GM12878 (cell line): ENCODE measurements at regions not wholly inside any gene's neighbourhood (a gene's known extent, or its start where the extent isn't known, plus 50 kb on each side); places are given as distances from the start of the nearest gene placed in this dataset.

Source experiments
- BACH1 ChIP-seq: fragments of 450-650 bp; IDR thresholded peaks from 2 replicates; pipeline ENCODE4 v1.6.1; 2017; ENCODE audit warnings: mild to moderate bottlenecking, borderline replicate concordance
- CREB1 ChIP-seq: IDR thresholded peaks from 2 replicates; pipeline ENCODE4 v1.6.1; 2012; ENCODE audit warnings: low read depth, mild to moderate bottlenecking, inconsistent platforms
- IKZF1 ChIP-seq: fragments of 450-650 bp; conservative IDR thresholded peaks from 2 replicates; pipeline ENCODE4 v1.6.1; 2017; ENCODE audit warnings: antibody characterized with exemption, mild to moderate bottlenecking
- NFIC ChIP-seq: IDR thresholded peaks from 2 replicates; pipeline ENCODE4 v1.6.1; 2012; ENCODE audit warnings: low read depth, mild to moderate bottlenecking, inconsistent platforms, low read length, moderate library complexity
- POLR2AphosphoS2 ChIP-seq: IDR thresholded peaks from 2 replicates; pipeline ENCODE4 v1.6.1; 2011; ENCODE audit warnings: low read depth, mild to moderate bottlenecking, low read length, improper control_type of control experiment, moderate library complexity
- SMAD1 ChIP-seq: fragments of 450-650 bp; IDR thresholded peaks from 2 replicates; pipeline ENCODE4 v1.6.1; 2018; ENCODE audit warnings: mild to moderate bottlenecking, low read depth; ENCODE audit not compliant: partially characterized antibody
- TCF12 ChIP-seq: IDR thresholded peaks from 2 replicates; pipeline ENCODE4 v1.6.1; 2011; ENCODE audit warnings: low read depth, mild to moderate bottlenecking, low read length
- YBX1 ChIP-seq: fragments of 450-650 bp; IDR thresholded peaks from 2 replicates; pipeline ENCODE4 v1.6.1; 2016; ENCODE audit warnings: antibody characterized with exemption
- ZBED1 ChIP-seq: IDR thresholded peaks from 2 replicates; pipeline ENCODE4 v1.6.1; 2016; ENCODE audit warnings: borderline replicate concordance
- ZNF207 ChIP-seq: fragments of 450-650 bp; IDR thresholded peaks from 2 replicates; pipeline ENCODE4 v1.6.1; 2014; ENCODE audit warnings: antibody characterized with exemption, mild to moderate bottlenecking, borderline replicate concordance
- ZNF384 ChIP-seq: IDR thresholded peaks from 2 replicates; pipeline ENCODE4 v1.6.1; 2012; ENCODE audit warnings: low read depth, mild to moderate bottlenecking, low read length, improper control_type of control experiment, borderline replicate concordance
- TF ChIP-seq, protein P1 (sequence below): fragments of 150-350 bp; IDR thresholded peaks from 2 replicates; pipeline ENCODE4 v1.6.1; 2014; ENCODE audit warnings: mild to moderate bottlenecking, low read depth, low read length
- TF ChIP-seq, protein P2 (sequence below): IDR thresholded peaks from 2 replicates; pipeline ENCODE4 v1.6.1; 2012; ENCODE audit warnings: mild to moderate bottlenecking, low read depth, low read length
- TF ChIP-seq, protein P3 (sequence below): fragments of 150-350 bp; IDR thresholded peaks from 2 replicates; pipeline ENCODE4 v1.6.1; 2016; ENCODE audit warnings: low read depth, low read length
- TF ChIP-seq, protein P4 (sequence below): fragments of 450-650 bp; IDR thresholded peaks from 2 replicates; pipeline ENCODE4 v1.6.1; 2017; ENCODE audit warnings: mild to moderate bottlenecking, moderate library complexity
- TF ChIP-seq, protein P5 (sequence below): IDR thresholded peaks from 2 replicates; pipeline ENCODE4 v1.6.1; 2011; ENCODE audit warnings: borderline replicate concordance, low read depth, mild to moderate bottlenecking, moderate library complexity, mixed read lengths, low read length; ENCODE audit not compliant: insufficient read depth; ENCODE audit errors: extremely low read length

DNA sequence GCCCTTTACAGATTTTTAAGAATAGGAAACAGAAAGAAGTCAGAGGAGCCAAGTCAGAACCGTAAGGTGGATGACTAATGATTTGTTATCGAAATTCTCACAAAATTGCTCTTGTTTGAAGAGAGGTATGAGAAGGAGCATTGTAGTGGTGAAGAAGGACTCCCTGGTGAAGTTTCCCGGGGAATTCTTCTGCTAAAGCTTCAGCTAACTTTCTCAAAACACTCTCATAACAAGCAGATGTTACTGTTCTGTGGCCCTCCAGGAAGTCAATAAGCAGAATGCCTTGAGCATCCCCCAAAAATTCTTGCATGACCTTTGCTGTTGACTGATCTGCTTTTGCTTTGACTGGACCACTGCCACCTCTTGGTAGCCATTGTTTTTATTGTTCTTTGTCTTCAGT lies 152.9 kb downstream of the HGF start (continued):
- TF ChIP-seq, protein P1, sequence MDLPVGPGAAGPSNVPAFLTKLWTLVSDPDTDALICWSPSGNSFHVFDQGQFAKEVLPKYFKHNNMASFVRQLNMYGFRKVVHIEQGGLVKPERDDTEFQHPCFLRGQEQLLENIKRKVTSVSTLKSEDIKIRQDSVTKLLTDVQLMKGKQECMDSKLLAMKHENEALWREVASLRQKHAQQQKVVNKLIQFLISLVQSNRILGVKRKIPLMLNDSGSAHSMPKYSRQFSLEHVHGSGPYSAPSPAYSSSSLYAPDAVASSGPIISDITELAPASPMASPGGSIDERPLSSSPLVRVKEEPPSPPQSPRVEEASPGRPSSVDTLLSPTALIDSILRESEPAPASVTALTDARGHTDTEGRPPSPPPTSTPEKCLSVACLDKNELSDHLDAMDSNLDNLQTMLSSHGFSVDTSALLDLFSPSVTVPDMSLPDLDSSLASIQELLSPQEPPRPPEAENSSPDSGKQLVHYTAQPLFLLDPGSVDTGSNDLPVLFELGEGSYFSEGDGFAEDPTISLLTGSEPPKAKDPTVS, result no peak
- TF ChIP-seq TCF12 (no peak), ZNF207 (no peak), ZBED1 (0 out of 2 replicates have a peak, but pooled peaks have one; percentile 32), CREB1 (no peak), SMAD1 (no peak), NFIC (peak; percentile 75), POLR2AphosphoS2 (no peak), ZNF384 (no peak), IKZF1 (0 out of 2 replicates have a peak, but pooled peaks have one; percentile 26), YBX1 (no peak), BACH1 (no peak)
- TF ChIP-seq, protein P2, sequence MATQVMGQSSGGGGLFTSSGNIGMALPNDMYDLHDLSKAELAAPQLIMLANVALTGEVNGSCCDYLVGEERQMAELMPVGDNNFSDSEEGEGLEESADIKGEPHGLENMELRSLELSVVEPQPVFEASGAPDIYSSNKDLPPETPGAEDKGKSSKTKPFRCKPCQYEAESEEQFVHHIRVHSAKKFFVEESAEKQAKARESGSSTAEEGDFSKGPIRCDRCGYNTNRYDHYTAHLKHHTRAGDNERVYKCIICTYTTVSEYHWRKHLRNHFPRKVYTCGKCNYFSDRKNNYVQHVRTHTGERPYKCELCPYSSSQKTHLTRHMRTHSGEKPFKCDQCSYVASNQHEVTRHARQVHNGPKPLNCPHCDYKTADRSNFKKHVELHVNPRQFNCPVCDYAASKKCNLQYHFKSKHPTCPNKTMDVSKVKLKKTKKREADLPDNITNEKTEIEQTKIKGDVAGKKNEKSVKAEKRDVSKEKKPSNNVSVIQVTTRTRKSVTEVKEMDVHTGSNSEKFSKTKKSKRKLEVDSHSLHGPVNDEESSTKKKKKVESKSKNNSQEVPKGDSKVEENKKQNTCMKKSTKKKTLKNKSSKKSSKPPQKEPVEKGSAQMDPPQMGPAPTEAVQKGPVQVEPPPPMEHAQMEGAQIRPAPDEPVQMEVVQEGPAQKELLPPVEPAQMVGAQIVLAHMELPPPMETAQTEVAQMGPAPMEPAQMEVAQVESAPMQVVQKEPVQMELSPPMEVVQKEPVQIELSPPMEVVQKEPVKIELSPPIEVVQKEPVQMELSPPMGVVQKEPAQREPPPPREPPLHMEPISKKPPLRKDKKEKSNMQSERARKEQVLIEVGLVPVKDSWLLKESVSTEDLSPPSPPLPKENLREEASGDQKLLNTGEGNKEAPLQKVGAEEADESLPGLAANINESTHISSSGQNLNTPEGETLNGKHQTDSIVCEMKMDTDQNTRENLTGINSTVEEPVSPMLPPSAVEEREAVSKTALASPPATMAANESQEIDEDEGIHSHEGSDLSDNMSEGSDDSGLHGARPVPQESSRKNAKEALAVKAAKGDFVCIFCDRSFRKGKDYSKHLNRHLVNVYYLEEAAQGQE, result no peak
- TF ChIP-seq, protein P3, sequence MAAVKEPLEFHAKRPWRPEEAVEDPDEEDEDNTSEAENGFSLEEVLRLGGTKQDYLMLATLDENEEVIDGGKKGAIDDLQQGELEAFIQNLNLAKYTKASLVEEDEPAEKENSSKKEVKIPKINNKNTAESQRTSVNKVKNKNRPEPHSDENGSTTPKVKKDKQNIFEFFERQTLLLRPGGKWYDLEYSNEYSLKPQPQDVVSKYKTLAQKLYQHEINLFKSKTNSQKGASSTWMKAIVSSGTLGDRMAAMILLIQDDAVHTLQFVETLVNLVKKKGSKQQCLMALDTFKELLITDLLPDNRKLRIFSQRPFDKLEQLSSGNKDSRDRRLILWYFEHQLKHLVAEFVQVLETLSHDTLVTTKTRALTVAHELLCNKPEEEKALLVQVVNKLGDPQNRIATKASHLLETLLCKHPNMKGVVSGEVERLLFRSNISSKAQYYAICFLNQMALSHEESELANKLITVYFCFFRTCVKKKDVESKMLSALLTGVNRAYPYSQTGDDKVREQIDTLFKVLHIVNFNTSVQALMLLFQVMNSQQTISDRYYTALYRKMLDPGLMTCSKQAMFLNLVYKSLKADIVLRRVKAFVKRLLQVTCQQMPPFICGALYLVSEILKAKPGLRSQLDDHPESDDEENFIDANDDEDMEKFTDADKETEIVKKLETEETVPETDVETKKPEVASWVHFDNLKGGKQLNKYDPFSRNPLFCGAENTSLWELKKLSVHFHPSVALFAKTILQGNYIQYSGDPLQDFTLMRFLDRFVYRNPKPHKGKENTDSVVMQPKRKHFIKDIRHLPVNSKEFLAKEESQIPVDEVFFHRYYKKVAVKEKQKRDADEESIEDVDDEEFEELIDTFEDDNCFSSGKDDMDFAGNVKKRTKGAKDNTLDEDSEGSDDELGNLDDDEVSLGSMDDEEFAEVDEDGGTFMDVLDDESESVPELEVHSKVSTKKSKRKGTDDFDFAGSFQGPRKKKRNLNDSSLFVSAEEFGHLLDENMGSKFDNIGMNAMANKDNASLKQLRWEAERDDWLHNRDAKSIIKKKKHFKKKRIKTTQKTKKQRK, result no peak
- TF ChIP-seq, protein P4, sequence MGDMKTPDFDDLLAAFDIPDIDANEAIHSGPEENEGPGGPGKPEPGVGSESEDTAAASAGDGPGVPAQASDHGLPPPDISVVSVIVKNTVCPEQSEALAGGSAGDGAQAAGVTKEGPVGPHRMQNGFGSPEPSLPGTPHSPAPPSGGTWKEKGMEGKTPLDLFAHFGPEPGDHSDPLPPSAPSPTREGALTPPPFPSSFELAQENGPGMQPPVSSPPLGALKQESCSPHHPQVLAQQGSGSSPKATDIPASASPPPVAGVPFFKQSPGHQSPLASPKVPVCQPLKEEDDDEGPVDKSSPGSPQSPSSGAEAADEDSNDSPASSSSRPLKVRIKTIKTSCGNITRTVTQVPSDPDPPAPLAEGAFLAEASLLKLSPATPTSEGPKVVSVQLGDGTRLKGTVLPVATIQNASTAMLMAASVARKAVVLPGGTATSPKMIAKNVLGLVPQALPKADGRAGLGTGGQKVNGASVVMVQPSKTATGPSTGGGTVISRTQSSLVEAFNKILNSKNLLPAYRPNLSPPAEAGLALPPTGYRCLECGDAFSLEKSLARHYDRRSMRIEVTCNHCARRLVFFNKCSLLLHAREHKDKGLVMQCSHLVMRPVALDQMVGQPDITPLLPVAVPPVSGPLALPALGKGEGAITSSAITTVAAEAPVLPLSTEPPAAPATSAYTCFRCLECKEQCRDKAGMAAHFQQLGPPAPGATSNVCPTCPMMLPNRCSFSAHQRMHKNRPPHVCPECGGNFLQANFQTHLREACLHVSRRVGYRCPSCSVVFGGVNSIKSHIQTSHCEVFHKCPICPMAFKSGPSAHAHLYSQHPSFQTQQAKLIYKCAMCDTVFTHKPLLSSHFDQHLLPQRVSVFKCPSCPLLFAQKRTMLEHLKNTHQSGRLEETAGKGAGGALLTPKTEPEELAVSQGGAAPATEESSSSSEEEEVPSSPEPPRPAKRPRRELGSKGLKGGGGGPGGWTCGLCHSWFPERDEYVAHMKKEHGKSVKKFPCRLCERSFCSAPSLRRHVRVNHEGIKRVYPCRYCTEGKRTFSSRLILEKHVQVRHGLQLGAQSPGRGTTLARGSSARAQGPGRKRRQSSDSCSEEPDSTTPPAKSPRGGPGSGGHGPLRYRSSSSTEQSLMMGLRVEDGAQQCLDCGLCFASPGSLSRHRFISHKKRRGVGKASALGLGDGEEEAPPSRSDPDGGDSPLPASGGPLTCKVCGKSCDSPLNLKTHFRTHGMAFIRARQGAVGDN, result no peak
- TF ChIP-seq, protein P5, sequence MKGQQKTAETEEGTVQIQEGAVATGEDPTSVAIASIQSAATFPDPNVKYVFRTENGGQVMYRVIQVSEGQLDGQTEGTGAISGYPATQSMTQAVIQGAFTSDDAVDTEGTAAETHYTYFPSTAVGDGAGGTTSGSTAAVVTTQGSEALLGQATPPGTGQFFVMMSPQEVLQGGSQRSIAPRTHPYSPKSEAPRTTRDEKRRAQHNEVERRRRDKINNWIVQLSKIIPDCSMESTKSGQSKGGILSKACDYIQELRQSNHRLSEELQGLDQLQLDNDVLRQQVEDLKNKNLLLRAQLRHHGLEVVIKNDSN, result no peak
